Osteocyte (in vitro differentiated cells): ENCODE measurements at regions not wholly inside any gene's neighbourhood (a gene's known extent, or its start where the extent isn't known, plus 50 kb on each side); places are given as distances from the start of the nearest gene placed in this dataset.

ENCODE experiments used
- DNase-seq: peaks from one replicate; pipeline ENCODE4 v3.0.0; 2021; ENCODE audit warnings: mixed read lengths; ENCODE audit not compliant: unreplicated experiment; ENCODE audit errors: extremely low spot score
- H3K27ac Mint-ChIP-seq: one replicate; pipeline ENCODE4 v1.8.0; 2021; ENCODE audit warnings: mild to moderate bottlenecking, mixed read lengths; ENCODE audit not compliant: unreplicated experiment
- H3K27me3 Mint-ChIP-seq: one replicate; pipeline ENCODE4 v1.8.0; 2021; ENCODE audit warnings: mixed read lengths; ENCODE audit not compliant: unreplicated experiment
- H3K36me3 Mint-ChIP-seq: one replicate; pipeline ENCODE4 v1.8.0; 2021; ENCODE audit warnings: mixed read lengths; ENCODE audit not compliant: unreplicated experiment
- H3K4me1 Mint-ChIP-seq: one replicate; pipeline ENCODE4 v1.8.0; 2021; ENCODE audit warnings: mixed read lengths; ENCODE audit not compliant: unreplicated experiment
- H3K4me3 Mint-ChIP-seq: one replicate; pipeline ENCODE4 v1.8.0; 2021; ENCODE audit warnings: mild to moderate bottlenecking, moderate library complexity, mixed read lengths; ENCODE audit not compliant: unreplicated experiment
- H3K9me3 Mint-ChIP-seq: one replicate; pipeline ENCODE4 v1.8.0; 2021; ENCODE audit warnings: mixed read lengths; ENCODE audit not compliant: unreplicated experiment
- TF ChIP-seq, protein P1 (sequence below): fragments of 200-600 bp; sonication (generic); IDR thresholded peaks from 2 replicates; pipeline ENCODE4 v1.5.0; 2021; ENCODE audit warnings: antibody characterized with exemption, mild to moderate bottlenecking, moderate library complexity

DNA sequence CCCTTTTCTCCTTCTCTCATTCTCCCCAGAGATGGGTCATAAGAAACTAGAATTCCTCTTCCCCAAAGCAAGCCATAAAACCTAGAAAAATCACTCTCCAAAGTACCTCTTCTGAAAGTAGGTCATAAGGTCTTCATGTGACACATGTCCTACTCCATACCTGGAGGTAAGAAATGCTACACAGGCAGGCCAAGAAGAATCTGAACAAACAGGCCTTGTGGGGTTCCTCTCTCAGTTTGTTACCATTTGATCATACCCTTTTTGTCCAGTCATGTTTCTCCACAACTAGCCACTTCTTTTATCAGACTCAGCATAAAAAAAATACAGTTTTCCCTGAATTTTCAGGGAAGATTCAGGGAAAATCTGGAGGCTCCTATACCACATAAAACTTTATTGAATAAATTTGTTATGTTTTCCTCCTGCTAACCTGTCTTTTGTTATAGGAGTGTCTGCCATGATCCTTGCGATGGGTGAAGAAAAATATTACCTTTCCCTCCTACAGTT, 134.4 kb upstream of the LMO4 start:
- H3K9me3 Mint-ChIP-seq: peaks cover 18% of the 10 kb centered on the region
- DNase-seq: no peak
- H3K27ac Mint-ChIP-seq: no peak overlapping the region
- H3K27me3 Mint-ChIP-seq: peaks cover 11% of the 10 kb centered on the region
- no peaks in the 10 kb centered on the region for H3K4me1 Mint-ChIP-seq
- TF ChIP-seq, protein P1, sequence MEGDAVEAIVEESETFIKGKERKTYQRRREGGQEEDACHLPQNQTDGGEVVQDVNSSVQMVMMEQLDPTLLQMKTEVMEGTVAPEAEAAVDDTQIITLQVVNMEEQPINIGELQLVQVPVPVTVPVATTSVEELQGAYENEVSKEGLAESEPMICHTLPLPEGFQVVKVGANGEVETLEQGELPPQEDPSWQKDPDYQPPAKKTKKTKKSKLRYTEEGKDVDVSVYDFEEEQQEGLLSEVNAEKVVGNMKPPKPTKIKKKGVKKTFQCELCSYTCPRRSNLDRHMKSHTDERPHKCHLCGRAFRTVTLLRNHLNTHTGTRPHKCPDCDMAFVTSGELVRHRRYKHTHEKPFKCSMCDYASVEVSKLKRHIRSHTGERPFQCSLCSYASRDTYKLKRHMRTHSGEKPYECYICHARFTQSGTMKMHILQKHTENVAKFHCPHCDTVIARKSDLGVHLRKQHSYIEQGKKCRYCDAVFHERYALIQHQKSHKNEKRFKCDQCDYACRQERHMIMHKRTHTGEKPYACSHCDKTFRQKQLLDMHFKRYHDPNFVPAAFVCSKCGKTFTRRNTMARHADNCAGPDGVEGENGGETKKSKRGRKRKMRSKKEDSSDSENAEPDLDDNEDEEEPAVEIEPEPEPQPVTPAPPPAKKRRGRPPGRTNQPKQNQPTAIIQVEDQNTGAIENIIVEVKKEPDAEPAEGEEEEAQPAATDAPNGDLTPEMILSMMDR: no peak
- no peak overlapping the region for H3K4me3 Mint-ChIP-seq
- H3K36me3 Mint-ChIP-seq: peaks cover 3% of the 10 kb centered on the region

DNA sequence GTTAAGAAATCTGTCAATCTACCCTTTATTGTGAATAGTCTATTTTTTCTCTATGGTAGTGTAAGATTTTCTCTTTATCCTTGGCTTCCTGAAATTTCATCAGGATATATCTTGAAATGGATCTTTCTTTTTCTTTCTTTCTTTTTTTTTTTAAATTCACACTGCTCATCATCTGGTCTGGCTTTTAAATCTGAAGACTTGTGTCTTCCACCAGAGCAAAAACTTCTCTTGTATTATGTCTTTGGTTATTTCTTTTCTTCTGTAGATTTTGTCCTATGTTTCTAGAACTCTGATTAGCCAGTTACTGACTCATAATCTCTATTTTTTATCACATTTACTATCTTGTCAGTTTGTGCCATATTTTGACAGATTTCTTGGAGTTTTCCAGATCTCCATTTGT, 133.8 kb upstream of the LMO4 start:
- H3K4me3 Mint-ChIP-seq: no peak overlapping the region
- H3K4me1 Mint-ChIP-seq: no peaks in the 10 kb centered on the region
- H3K27ac Mint-ChIP-seq: no peak overlapping the region

DNA sequence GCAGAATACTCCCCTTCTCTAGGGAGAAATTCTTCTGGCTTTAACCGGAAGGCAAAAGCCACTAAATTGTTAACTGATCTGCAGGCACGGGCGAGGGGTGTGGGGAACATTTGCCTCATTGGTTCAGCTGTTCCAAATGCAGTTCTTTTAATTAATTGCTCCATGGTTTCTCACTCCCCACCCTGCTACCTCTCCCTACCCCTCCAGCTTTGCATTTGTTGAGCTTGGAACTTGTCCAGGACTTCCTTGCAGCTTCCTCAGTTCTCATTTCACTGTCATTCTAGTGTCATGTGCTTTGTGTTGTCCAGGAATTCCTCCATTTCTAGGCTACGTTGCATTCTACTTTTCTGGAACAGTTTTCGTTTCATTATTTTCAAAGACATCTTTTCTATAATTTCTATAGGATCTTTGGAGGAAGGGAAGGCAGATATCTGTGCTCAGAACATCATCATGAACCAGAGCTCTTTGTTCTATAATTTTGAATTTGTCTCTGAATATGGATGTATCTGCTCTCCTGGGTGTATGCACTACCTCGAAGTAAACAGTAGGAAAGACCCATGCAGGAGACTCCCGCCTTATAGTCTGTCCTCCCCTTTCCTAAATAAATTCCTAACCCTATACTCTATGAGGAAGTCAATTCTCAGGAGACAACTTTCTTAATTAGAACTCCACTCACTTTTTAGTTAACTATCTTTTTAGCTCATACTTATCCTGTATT, 132.4 kb upstream of the LMO4 start:
- Mint-ChIP-seq H3K9me3 (peaks cover 18% of the 10 kb centered on the region), H3K27me3 (peaks cover 8% of the 10 kb centered on the region), H3K27ac (no peak overlapping the region), H3K4me3 (no peak overlapping the region), H3K36me3 (peaks cover 3% of the 10 kb centered on the region), H3K4me1 (no peaks in the 10 kb centered on the region)
- DNase-seq: no peak
- TF ChIP-seq, protein P1: no peak

More for the DNA sequence above, 133.8 kb upstream of the LMO4 start:
- TF ChIP-seq, protein P1: no peak
- peaks cover 11% of the 10 kb centered on the region for H3K27me3 Mint-ChIP-seq
- H3K36me3 Mint-ChIP-seq: peaks cover 3% of the 10 kb centered on the region
- peaks cover 18% of the 10 kb centered on the region for H3K9me3 Mint-ChIP-seq
- no peak for DNase-seq

DNA sequence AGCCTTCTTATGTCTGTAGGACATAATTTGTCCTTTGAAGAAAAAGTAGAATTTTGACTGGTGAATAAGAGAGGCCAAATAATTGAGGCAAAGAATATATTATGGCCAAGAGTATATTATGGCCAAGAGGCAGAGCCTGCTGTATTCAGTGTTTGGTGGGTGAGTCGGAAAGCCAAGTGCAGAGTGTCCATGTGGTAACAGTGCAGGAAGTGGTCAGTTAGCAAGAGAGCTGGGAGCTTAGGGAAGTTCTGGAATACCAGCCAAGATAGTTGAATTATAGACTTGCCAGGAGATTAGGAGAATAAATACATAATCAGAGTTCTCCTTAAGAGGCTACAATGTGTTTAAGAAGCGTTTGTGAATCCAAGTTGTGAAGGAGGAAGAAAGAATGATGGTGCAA, 131.5 kb upstream of the LMO4 start:
- H3K27ac Mint-ChIP-seq: no peak overlapping the region
- no peak overlapping the region for H3K4me3 Mint-ChIP-seq
- TF ChIP-seq, protein P1: no peak
- H3K9me3 Mint-ChIP-seq: peaks cover 18% of the 10 kb centered on the region
- no peaks in the 10 kb centered on the region for H3K4me1 Mint-ChIP-seq
- H3K27me3 Mint-ChIP-seq: peaks cover 2% of the 10 kb centered on the region
- peaks cover 3% of the 10 kb centered on the region for H3K36me3 Mint-ChIP-seq
- no peak for DNase-seq

DNA sequence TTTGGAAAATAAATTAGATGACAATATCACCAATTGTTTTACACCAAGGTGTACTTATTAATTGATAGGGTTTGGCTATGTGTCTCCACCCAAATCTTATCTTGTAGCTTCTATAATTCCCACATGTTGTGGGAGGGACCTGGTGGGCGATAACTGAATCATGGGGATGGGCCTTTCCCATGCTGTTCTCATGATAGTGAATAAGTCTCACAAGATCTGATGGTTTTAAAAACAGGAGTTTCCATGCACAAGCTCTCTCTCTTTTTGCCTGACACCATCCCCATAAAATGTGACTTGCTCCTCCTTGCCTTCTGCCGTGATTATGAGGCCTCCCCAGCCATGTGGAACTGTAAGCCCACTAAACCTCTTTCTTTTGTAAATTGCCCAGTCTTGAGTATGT, 131.0 kb upstream of the LMO4 start:
- Mint-ChIP-seq H3K27ac (no peak overlapping the region), H3K27me3 (peaks cover 2% of the 10 kb centered on the region), H3K4me3 (no peak overlapping the region), H3K36me3 (peaks cover 3% of the 10 kb centered on the region), H3K9me3 (peaks cover 18% of the 10 kb centered on the region), H3K4me1 (no peaks in the 10 kb centered on the region)
- TF ChIP-seq, protein P1: no peak
- DNase-seq: no peak
